GM12891 (cell line): ENCODE measurements at regions not wholly inside any gene's neighbourhood (a gene's known extent, or its start where the extent isn't known, plus 50 kb on each side); places are given as distances from the start of the nearest gene placed in this dataset.

Experiments
- PAX5 ChIP-seq: IDR thresholded peaks from 2 replicates; pipeline ENCODE4 v1.6.1; 2011; ENCODE audit warnings: low read length, moderate library complexity, mild to moderate bottlenecking; ENCODE audit not compliant: insufficient read depth, severe bottlenecking
- POLR2A ChIP-seq: IDR thresholded peaks from 2 replicates; pipeline ENCODE4 v1.6.1; 2011; ENCODE audit warnings: low read depth, low read length, control low read depth
- POLR2AphosphoS5 ChIP-seq: IDR thresholded peaks from 2 replicates; pipeline ENCODE4 v1.6.1; 2011; ENCODE audit warnings: low read depth, low read length, control low read depth
- SPI1 ChIP-seq: IDR thresholded peaks from 2 replicates; pipeline ENCODE4 v1.6.1; 2011; ENCODE audit warnings: low read depth, low read length, control low read depth
- TAF1 ChIP-seq: IDR thresholded peaks from 2 replicates; pipeline ENCODE4 v1.6.1; 2011; ENCODE audit warnings: low read depth, low read length, control low read depth

GRCh38 chr2:150811259-150811855 is 323.9 kb upstream of the RND3 start:
- TF ChIP-seq POLR2A (no peak), POLR2AphosphoS5 (no peak), TAF1 (no peak), SPI1 (no peak), PAX5 (no peak)
